ENCODE measurements at regions not wholly inside any gene's neighbourhood (a gene's known extent, or its start where the extent isn't known, plus 50 kb on each side); places are given as distances from the start of the nearest gene placed in this dataset.

- Histone ChIP-seq H3K4me3 (no peak overlapping the region), H3K9me3 (peaks cover 0 to 11% (median 6%) of the 10 kb centered on the region in 3 donors), H3K4me1 (no peaks in the 10 kb centered on the region), H3K36me3 (no peaks in the 10 kb centered on the region), H3K27ac (no peak overlapping the region), H3K27me3 (peaks cover 0 to 27% (median 0%) of the 10 kb centered on the region in 4 donors)
- TF ChIP-seq CTCF (IDR thresholded peaks at IDR 0.05) (no peak), POLR2A (IDR thresholded peaks at IDR 0.05) (no peak)
- WGBS, 2 donors, result 94% methylated on average over 3 of the region's 7 CpGs; no CpG with 5 or more reads in 1 of the 2 donors
- intact Hi-C loops (cut with DNase I), result no loop called here
- no peak for DNase-seq
Observed at GRCh38 chr13:111449041-111449440, 128.6 kb downstream of the TEX29 start.

- H3K4me3 ChIP-seq, result no peak overlapping the region
- H3K36me3 ChIP-seq, result no peaks in the 10 kb centered on the region
- no peak overlapping the region for H3K27ac ChIP-seq
- peaks cover 0 to 17% (median 0%) of the 10 kb centered on the region in 4 donors for H3K27me3 ChIP-seq
- no peaks in the 10 kb centered on the region for H3K4me1 ChIP-seq
- H3K9me3 ChIP-seq, result peaks cover 0 to 7% (median 6%) of the 10 kb centered on the region in 3 donors
- no peak for DNase-seq
- TF ChIP-seq POLR2A (IDR thresholded peaks at IDR 0.05) (no peak), CTCF (IDR thresholded peaks at IDR 0.05) (no peak)
- WGBS, 2 donors, result 94 to 95% methylated on average over 13 to 14 of the region's 14 CpGs
- intact Hi-C loops (cut with DNase I), result no loop called here
Observed at GRCh38 chr13:111451402-111451801, 131.0 kb downstream of the TEX29 start.

GRCh38 chr13:111456452-111457230, 136.2 kb downstream of the TEX29 start:
- H3K4me3 ChIP-seq, result no peak overlapping the region
- H3K36me3 ChIP-seq, result no peaks in the 10 kb centered on the region
- TF ChIP-seq CTCF (IDR thresholded peaks at IDR 0.05), result no peak
- no peak for TF ChIP-seq POLR2A (IDR thresholded peaks at IDR 0.05)
- H3K9me3 ChIP-seq, result no peaks in the 10 kb centered on the region
- no peaks in the 10 kb centered on the region for H3K4me1 ChIP-seq
- 75 to 84% methylated on average over 11 to 18 of the region's 20 CpGs for WGBS, 2 donors
- no peak for DNase-seq
- peaks cover 0 to 43% (median 0%) of the 10 kb centered on the region in 4 donors for H3K27me3 ChIP-seq
- intact Hi-C loops (cut with DNase I), result no loop called here
- no peak overlapping the region for H3K27ac ChIP-seq

DNA sequence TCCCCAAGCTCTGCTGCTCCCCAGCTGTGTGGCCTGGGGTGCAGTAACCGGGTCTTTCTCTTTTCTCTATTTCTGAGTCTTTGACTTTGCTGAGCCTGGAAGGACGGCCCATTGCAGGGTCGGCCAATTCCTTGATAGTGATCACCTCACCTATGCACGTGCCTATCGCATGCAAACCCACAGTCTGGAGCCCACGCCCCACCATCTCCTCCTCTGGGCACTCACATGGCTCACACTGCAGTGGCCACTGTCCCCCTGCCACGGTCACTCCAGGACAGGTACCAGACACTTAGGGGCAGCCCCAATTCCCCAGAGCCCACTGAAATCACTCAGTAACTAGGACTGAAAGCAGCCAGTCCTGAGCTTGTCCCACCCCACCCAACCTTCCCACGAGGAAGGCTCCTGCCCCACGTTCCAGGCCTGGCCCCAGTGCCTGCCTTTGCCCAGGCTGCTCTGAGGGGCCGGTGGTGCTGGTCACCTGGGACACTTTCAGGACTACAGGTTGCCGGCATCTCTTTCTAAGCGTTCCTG, 137.6 kb downstream of the TEX29 start:
- no peak for DNase-seq

More for the DNA sequence above, 137.6 kb downstream of the TEX29 start:
- Histone ChIP-seq H3K27me3 (peaks cover 0 to 45% (median 0%) of the 10 kb centered on the region in 4 donors), H3K4me3 (no peak overlapping the region), H3K36me3 (no peaks in the 10 kb centered on the region), H3K9me3 (no peaks in the 10 kb centered on the region), H3K27ac (no peak overlapping the region), H3K4me1 (no peaks in the 10 kb centered on the region)
- intact Hi-C loops (cut with DNase I), result no loop called here
- 72 to 80% methylated on average over 9 to 10 of the region's 12 CpGs for WGBS, 2 donors
- TF ChIP-seq POLR2A (IDR thresholded peaks at IDR 0.05), result no peak
- TF ChIP-seq CTCF (IDR thresholded peaks at IDR 0.05), result no peak
